Activated CD4-positive, alpha-beta memory T cell treated with anti-CD3 and anti-CD28 coated beads for 36 hours (primary cell): ENCODE measurements at regions not wholly inside any gene's neighbourhood (a gene's known extent, or its start where the extent isn't known, plus 50 kb on each side); places are given as distances from the start of the nearest gene placed in this dataset.

Experiments used
- CTCF ChIA-PET: fragments of 350-600 bp; sonication (Branson Sonifier 250); formaldehyde crosslinking; loops from one replicate; lab custom pipeline; 2021; ENCODE audit warnings: antibody characterized with exemption, inconsistent platforms; lab: Charles Lee
- POLR2A ChIA-PET: fragments of 350-600 bp; sonication (Branson Sonifier 250); formaldehyde crosslinking; loops from one replicate; lab custom pipeline; 2021; ENCODE audit warnings: antibody characterized with exemption; lab: Charles Lee
- DNase-seq: peaks from one replicate; pipeline ENCODE4 v3.0.0-alpha.2; 2020
- H3K27ac Mint-ChIP-seq: one replicate; pipeline ENCODE4 v1.8.0; 2021; ENCODE audit warnings: mixed read lengths
- H3K27me3 Mint-ChIP-seq: one replicate; pipeline ENCODE4 v1.8.0; 2021; ENCODE audit warnings: mixed read lengths
- H3K36me3 Mint-ChIP-seq: one replicate; pipeline ENCODE4 v1.8.0; 2021; ENCODE audit warnings: mixed read lengths
- H3K4me1 Mint-ChIP-seq: one replicate; pipeline ENCODE4 v1.8.0; 2021; ENCODE audit warnings: low read depth, mixed read lengths
- H3K4me3 Mint-ChIP-seq: one replicate; pipeline ENCODE4 v1.8.0; 2021; ENCODE audit warnings: mild to moderate bottlenecking, mixed read lengths
- H3K9me3 Mint-ChIP-seq: one replicate; pipeline ENCODE4 v1.8.0; 2021; ENCODE audit warnings: mixed read lengths
- intact Hi-C: fragments of 100-400 bp; cut with micrococcal nuclease; formaldehyde crosslinking; loops from one replicate; pipeline ENCODE4 v1.15.1; 2023

DNA sequence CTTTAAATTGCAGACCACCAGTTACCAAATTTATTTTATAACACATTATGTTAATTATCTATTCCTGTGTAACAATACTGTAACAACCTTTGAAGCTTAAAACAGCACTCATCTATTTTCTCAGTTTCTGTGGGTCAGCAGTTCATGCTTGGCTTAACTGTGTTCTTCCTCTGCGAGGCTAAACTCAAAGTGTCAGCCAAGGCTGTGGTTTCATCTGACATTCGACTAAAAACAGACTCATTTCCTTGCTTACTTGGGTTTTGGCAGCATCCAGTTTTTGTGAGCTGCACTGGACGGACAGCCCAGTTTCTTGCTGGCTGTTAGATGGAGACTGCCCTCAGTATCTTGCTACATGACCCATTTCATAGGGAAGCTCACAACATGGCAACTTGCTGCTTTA is 247.3 kb upstream of the KCNH8 start:
- no peaks in the 10 kb centered on the region for H3K9me3 Mint-ChIP-seq
- H3K27me3 Mint-ChIP-seq, result peaks cover 6% of the 10 kb centered on the region
- intact Hi-C loops, result no loop called here
- no peak for DNase-seq
- H3K4me3 Mint-ChIP-seq, result no peak overlapping the region
- ChIA-PET POLR2A (no interaction called here), CTCF (no interaction called here)
- H3K27ac Mint-ChIP-seq, result no peak overlapping the region
- no peaks in the 10 kb centered on the region for H3K36me3 Mint-ChIP-seq
- H3K4me1 Mint-ChIP-seq, result no peaks in the 10 kb centered on the region

DNA sequence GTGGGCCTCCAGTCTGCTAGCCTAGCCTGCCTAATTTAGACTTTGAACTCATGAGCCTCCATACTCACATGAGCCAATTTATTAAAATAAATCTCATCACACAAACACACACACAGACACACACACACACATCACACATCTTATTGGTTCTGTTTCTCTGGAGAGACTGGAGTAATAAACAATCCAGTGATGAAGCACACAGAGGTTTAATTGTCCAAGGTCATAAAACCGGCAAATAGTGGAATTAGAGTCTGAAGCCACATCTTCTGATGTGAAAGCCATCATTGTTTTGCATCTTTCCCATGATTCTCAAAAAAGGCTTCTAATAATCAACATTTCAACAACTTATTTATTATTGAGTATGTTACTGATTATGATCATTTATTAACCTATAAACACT is 249.4 kb upstream of the KCNH8 start:
- Mint-ChIP-seq H3K36me3 (no peaks in the 10 kb centered on the region), H3K9me3 (no peaks in the 10 kb centered on the region), H3K4me1 (no peaks in the 10 kb centered on the region), H3K27ac (no peak overlapping the region), H3K4me3 (no peak overlapping the region), H3K27me3 (peaks cover 12% of the 10 kb centered on the region)
- CTCF ChIA-PET, result no interaction called here
- intact Hi-C loops, result no loop called here
- no peak for DNase-seq
- POLR2A ChIA-PET, result no interaction called here

DNA sequence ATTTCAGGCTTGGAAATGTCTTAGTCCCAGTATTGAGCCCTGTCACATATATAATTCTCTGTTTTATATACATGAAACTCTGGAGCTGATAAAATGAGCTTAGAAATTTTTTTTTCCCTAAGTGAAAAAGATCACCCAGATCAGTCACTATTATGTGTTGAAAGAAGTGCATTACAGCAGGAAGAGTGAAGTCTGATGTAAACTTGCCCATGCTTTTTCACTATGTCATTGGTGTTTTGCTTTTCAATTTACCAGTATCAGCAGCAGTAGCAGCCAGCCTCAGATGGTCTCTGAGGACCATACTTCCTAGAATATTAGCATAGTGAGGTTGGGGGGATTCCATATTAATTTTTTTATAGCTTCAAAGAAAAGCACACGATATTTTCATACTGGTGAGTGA is 255.6 kb upstream of the KCNH8 start:
- Mint-ChIP-seq H3K4me1 (no peaks in the 10 kb centered on the region), H3K27ac (no peak overlapping the region), H3K4me3 (no peak overlapping the region), H3K36me3 (no peaks in the 10 kb centered on the region), H3K27me3 (peaks cover 24% of the 10 kb centered on the region), H3K9me3 (no peaks in the 10 kb centered on the region)
- intact Hi-C loops, result no loop called here
- no peak for DNase-seq
- CTCF ChIA-PET, result interaction anchor here (1.0 kb wide), 1 partner anchor 45 kb away, joined by 3 read pairs; no protein-coding TSS in a partner anchor
- POLR2A ChIA-PET, result no interaction called here

DNA sequence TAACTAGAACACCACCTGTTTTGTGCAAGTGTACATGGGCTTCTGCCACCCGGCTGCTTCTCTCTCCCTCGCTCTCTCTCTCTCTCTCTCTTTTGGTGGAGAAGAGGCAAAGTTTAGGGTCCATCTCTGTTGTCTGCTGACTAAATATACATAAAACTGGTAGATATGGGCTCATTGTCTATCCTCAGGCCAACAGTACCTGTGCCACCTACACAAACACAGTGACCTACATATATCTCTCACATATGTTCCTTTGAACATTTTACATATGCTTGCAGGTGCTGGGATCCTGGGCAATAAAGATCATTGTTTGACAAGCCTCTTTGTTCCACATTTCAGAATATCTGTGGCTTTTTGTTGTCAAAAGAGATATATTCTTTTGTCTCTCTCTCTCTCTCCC is 256.3 kb upstream of the KCNH8 start:
- peaks cover 27% of the 10 kb centered on the region for H3K27me3 Mint-ChIP-seq
- ChIA-PET CTCF (no interaction called here), POLR2A (no interaction called here)
- intact Hi-C loops, result no loop called here
- H3K9me3 Mint-ChIP-seq, result no peaks in the 10 kb centered on the region
- no peak for DNase-seq
- H3K27ac Mint-ChIP-seq, result no peak overlapping the region
- H3K36me3 Mint-ChIP-seq, result no peaks in the 10 kb centered on the region
- H3K4me3 Mint-ChIP-seq, result no peak overlapping the region
- H3K4me1 Mint-ChIP-seq, result no peaks in the 10 kb centered on the region

DNA sequence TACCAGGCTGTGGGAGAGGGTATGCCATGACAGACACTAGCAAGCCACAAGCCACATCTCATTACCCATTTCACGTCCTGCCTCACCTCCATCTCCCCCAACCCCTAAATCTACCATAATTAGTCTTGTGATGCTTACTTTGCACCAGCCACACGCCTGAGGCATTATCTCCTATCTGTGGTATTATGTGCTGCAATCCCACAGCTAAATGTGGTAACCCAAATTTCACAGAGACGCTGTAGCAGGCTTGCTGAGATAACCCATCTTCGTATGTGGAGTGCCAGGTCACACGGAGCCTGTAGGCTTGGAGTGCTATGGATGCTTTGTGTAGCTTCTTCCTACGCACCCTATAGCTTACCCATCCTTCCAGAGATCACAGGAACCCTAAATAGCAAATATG is 256.7 kb upstream of the KCNH8 start:
- H3K9me3 Mint-ChIP-seq, result no peaks in the 10 kb centered on the region
- intact Hi-C loops, result no loop called here
- peaks cover 30% of the 10 kb centered on the region for H3K27me3 Mint-ChIP-seq
- H3K4me1 Mint-ChIP-seq, result no peaks in the 10 kb centered on the region
- DNase-seq, result peak; percentile 15
- no peak overlapping the region for H3K27ac Mint-ChIP-seq
- H3K4me3 Mint-ChIP-seq, result no peak overlapping the region
- CTCF ChIA-PET, result no interaction called here
- POLR2A ChIA-PET, result no interaction called here
- H3K36me3 Mint-ChIP-seq, result no peaks in the 10 kb centered on the region

DNA sequence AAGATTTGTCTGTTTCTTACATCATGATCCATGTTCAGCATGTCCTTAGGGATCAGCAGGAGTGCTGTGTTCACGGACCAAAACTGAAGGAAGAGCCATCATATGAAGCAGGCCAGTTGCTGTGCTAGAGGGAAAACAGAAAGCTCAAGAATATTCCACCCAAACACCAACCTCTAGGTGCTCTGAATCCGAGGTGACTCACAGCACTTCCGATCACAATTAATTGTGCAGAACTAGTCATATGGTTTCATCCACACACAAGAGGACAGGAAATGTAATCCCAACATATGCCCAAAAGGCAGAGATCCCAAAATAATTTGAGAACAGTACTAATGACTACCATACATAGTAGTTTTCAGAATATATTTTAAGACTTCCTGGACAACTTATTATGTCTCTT is 257.9 kb upstream of the KCNH8 start:
- no peaks in the 10 kb centered on the region for H3K36me3 Mint-ChIP-seq
- H3K27ac Mint-ChIP-seq, result no peak overlapping the region
- peaks cover 32% of the 10 kb centered on the region for H3K27me3 Mint-ChIP-seq
- H3K4me1 Mint-ChIP-seq, result no peaks in the 10 kb centered on the region
- ChIA-PET CTCF (no interaction called here), POLR2A (no interaction called here)
- no peak overlapping the region for H3K4me3 Mint-ChIP-seq
- intact Hi-C loops, result no loop called here
- H3K9me3 Mint-ChIP-seq, result no peaks in the 10 kb centered on the region
- no peak for DNase-seq

DNA sequence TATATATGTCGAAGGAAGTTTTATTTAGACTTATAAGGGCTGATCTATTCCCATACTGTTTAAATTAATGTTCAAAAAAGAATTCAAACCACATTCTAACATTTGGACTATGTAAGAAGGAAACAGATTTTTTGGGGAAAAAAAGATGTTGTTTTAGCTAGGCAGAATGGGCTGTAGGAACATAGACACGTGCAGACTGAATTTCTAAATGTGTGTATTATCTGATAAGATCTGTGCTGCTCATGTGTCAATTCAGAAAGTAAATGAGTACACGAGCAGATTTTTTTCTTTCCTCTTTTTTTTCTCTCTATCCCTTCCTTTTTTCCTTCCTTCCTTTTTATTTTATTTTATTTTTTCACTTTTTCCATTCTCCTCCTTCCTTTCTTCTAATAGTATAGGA is 259.5 kb upstream of the KCNH8 start:
- intact Hi-C loops, result loop anchor here (5.0 kb wide), 1 partner anchor 42 kb away; no protein-coding TSS in a partner anchor
- H3K4me1 Mint-ChIP-seq, result no peaks in the 10 kb centered on the region
- H3K27ac Mint-ChIP-seq, result no peak overlapping the region
- CTCF ChIA-PET, result interaction anchor here (1.6 kb wide), 1 partner anchor 100 kb away, joined by 3 read pairs; no protein-coding TSS in a partner anchor
- peaks cover 30% of the 10 kb centered on the region for H3K27me3 Mint-ChIP-seq
- DNase-seq, result no peak
- POLR2A ChIA-PET, result no interaction called here
- no peaks in the 10 kb centered on the region for H3K36me3 Mint-ChIP-seq
- H3K4me3 Mint-ChIP-seq, result no peak overlapping the region
- no peaks in the 10 kb centered on the region for H3K9me3 Mint-ChIP-seq

DNA sequence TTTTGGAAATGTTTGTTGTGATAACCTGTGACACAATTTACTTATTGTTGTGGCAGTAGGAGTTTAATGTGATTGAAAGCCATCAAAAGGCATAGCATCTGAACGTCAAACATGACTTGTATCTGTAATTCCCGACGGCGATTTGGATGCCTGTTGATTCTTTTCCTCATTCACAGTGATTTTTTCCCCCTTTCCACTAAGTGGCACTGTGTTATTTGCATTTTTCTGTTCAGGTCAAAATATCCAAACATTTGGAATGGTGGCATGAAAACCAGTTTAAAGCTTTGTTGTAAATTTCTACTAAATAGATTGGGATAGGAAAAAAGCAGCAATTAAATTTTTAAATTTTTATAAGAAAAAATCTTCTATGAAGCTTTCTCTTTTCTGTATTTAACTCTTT is 259.9 kb upstream of the KCNH8 start:
- no peak for DNase-seq
- no peaks in the 10 kb centered on the region for H3K36me3 Mint-ChIP-seq
- H3K4me1 Mint-ChIP-seq, result no peaks in the 10 kb centered on the region
- ChIA-PET POLR2A (no interaction called here), CTCF (interaction anchor here (1.6 kb wide), 1 partner anchor 100 kb away, joined by 3 read pairs; no protein-coding TSS in a partner anchor)
- no peak overlapping the region for H3K4me3 Mint-ChIP-seq
- H3K27me3 Mint-ChIP-seq, result peaks cover 30% of the 10 kb centered on the region
- intact Hi-C loops, result loop anchor here (5.0 kb wide), 1 partner anchor 41 kb away; no protein-coding TSS in a partner anchor
- H3K27ac Mint-ChIP-seq, result no peak overlapping the region
- H3K9me3 Mint-ChIP-seq, result no peaks in the 10 kb centered on the region

DNA sequence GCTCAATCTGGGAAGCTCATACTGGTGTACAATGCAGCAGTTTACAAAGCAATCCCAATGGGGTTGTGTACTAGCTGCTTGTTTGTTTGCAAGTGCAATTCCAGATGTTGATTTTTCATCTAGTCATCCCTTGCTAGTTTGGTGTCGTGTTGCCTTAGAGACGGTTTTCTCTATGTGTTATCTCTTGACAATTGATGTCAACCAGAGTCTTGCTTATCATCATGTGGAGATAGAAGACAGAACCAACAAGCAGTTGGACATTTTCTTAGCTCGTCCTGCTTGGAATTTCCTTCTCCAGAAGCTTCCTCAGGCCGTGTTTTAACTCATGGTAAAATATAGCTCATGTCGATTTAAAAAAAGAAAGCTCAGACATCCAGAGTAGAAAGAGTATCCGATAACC is 262.0 kb upstream of the KCNH8 start:
- Mint-ChIP-seq H3K36me3 (no peaks in the 10 kb centered on the region), H3K4me3 (no peak overlapping the region), H3K4me1 (no peaks in the 10 kb centered on the region), H3K27ac (no peak overlapping the region), H3K9me3 (no peaks in the 10 kb centered on the region), H3K27me3 (peaks cover 29% of the 10 kb centered on the region)
- ChIA-PET CTCF (interaction anchor here (1.2 kb wide), 1 partner anchor 39 kb away, joined by 4 read pairs; no protein-coding TSS in a partner anchor), POLR2A (no interaction called here)
- intact Hi-C loops, result loop anchor here (5.0 kb wide), 1 partner anchor 39 kb away; no protein-coding TSS in a partner anchor
- DNase-seq, result no peak

DNA sequence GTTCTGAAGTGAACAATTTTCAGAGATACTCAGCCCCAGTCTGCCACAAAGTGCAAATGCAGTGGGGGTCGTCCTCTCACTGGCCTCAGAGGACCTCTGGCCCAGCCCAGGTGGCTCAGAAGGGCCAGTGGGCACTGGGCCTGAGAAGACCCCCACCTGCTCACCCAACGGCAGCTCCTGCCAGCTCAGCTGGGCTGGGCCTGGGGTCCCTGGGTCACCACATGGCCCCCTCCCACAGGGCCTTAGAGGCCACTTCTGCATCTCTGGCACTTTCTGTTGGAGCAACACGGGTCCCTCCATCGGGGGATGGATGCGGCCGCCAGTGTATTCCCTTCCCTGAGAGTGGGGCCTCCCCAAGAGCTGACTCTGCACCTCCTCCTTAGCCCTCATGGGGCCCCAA is 262.7 kb upstream of the KCNH8 start:
- no peak overlapping the region for H3K27ac Mint-ChIP-seq
- ChIA-PET CTCF (interaction anchor here (1.2 kb wide), 1 partner anchor 38 kb away, joined by 4 read pairs; no protein-coding TSS in a partner anchor), POLR2A (no interaction called here)
- peaks cover 26% of the 10 kb centered on the region for H3K27me3 Mint-ChIP-seq
- no peaks in the 10 kb centered on the region for H3K9me3 Mint-ChIP-seq
- no peaks in the 10 kb centered on the region for H3K36me3 Mint-ChIP-seq
- no peaks in the 10 kb centered on the region for H3K4me1 Mint-ChIP-seq
- no peak overlapping the region for H3K4me3 Mint-ChIP-seq
- no peak for DNase-seq
- intact Hi-C loops, result loop anchor here (5.0 kb wide), 1 partner anchor 38 kb away; no protein-coding TSS in a partner anchor

DNA sequence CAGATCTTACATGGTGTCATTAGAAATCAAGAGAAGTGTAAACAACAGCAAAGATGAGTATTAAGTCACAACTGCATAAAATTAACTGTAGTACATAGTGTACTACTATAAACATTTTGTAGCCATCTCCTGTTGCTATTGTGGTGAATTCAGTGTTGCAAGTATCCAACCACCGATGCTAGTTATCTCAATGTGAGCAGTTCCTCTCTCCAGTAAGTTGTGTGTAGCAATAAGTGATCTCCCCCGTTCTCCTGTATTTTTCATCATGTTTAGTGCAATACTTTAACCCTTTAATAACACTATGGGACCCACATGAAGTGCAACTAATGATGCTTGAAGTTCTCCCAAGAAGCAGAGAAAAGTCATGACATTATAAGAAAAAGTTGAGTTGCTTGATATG is 264.7 kb upstream of the KCNH8 start:
- Mint-ChIP-seq H3K9me3 (no peaks in the 10 kb centered on the region), H3K36me3 (no peaks in the 10 kb centered on the region), H3K27me3 (peaks cover 20% of the 10 kb centered on the region), H3K4me3 (no peak overlapping the region), H3K4me1 (no peaks in the 10 kb centered on the region), H3K27ac (no peak overlapping the region)
- no peak for DNase-seq
- POLR2A ChIA-PET, result no interaction called here
- CTCF ChIA-PET, result no interaction called here
- intact Hi-C loops, result no loop called here

DNA sequence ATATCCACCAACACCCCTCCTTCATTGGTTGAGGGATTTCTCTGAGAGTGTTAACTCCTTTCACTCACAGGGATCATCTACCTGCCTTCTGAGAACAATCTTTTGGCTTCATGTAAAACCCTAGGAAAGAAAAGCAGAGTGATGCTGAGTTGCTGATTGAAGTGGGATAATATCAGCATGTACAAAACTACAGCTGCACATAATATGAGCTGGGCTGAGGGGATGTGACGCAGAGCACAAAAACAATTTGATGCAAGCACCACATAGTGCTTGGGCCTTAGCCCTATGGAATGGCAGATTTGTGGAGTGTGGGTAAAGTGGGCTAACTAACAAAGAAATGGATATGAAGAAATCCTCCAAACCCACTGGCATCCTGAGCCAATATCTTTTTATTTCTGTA is 267.6 kb upstream of the KCNH8 start:
- H3K4me1 Mint-ChIP-seq, result no peaks in the 10 kb centered on the region
- intact Hi-C loops, result no loop called here
- peaks cover 7% of the 10 kb centered on the region for H3K27me3 Mint-ChIP-seq
- no peak overlapping the region for H3K27ac Mint-ChIP-seq
- H3K36me3 Mint-ChIP-seq, result no peaks in the 10 kb centered on the region
- CTCF ChIA-PET, result no interaction called here
- POLR2A ChIA-PET, result no interaction called here
- no peaks in the 10 kb centered on the region for H3K9me3 Mint-ChIP-seq
- no peak for DNase-seq
- no peak overlapping the region for H3K4me3 Mint-ChIP-seq

DNA sequence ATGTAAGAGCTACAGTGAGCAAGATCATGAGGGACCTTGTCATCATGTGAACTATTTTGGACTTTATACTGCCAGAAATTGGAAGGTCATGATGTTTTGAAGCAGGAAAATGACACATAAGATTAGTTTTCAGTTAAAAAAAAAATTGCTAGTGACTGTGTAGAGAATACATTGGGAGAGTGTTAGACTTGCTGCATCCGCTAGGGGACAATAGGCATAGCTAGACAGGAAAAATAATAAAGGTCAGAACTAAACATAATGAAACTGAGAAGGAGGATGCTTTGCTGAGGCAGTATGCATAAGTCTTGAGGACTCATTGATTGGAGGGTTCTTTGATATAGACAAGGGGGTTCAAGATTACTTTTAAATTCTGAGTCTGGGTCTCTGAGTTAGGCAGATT is 275.8 kb upstream of the KCNH8 start:
- no peaks in the 10 kb centered on the region for H3K36me3 Mint-ChIP-seq
- no peak overlapping the region for H3K27ac Mint-ChIP-seq
- H3K4me1 Mint-ChIP-seq, result peaks cover 46% of the 10 kb centered on the region
- DNase-seq, result no peak
- POLR2A ChIA-PET, result no interaction called here
- CTCF ChIA-PET, result interaction anchor here (0.8 to 1.7 kb wide), 3 partner anchors 17 to 117 kb away, joined by 3 to 5 read pairs (median 4); no protein-coding TSS in a partner anchor
- peaks cover 2% of the 10 kb centered on the region for H3K27me3 Mint-ChIP-seq
- H3K4me3 Mint-ChIP-seq, result no peak overlapping the region
- no peaks in the 10 kb centered on the region for H3K9me3 Mint-ChIP-seq
- intact Hi-C loops, result no loop called here
